OCI-LY1 (cell line): ENCODE measurements at regions not wholly inside any gene's neighbourhood (a gene's known extent, or its start where the extent isn't known, plus 50 kb on each side); places are given as distances from the start of the nearest gene placed in this dataset.

ENCODE experiments used
- H2AFZ ChIP-seq: fragments of 200-600 bp; sonication (generic), shearing (Covaris generic); 2 replicates; pipeline ENCODE4 v1.6.0; 2014; ENCODE audit warnings: antibody characterized with exemption, mild to moderate bottlenecking, low read length
- H3F3A ChIP-seq: fragments of 200-600 bp; sonication (generic), shearing (Covaris generic); 2 replicates; pipeline ENCODE4 v1.6.0; 2014; ENCODE audit warnings: mild to moderate bottlenecking, antibody characterized with exemption, low read length, moderate library complexity; ENCODE audit not compliant: insufficient read depth
- H3K27ac ChIP-seq: fragments of 200-600 bp; sonication (generic); 2 replicates; pipeline ENCODE4 v1.5.1; 2014; ENCODE audit warnings: low read length, mixed run types, mild to moderate bottlenecking, low read depth; ENCODE audit not compliant: poor library complexity, severe bottlenecking
- H3K27me3 ChIP-seq: fragments of 200-600 bp; sonication (generic); 2 replicates; pipeline ENCODE4 v1.6.0; 2014; ENCODE audit warnings: antibody characterized with exemption, mild to moderate bottlenecking, low read length, moderate library complexity; ENCODE audit not compliant: insufficient read depth
- H3K36me3 ChIP-seq: fragments of 200-600 bp; sonication (generic); 2 replicates; pipeline ENCODE4 v1.6.1; 2014; ENCODE audit warnings: mild to moderate bottlenecking, antibody characterized with exemption, low read length, moderate library complexity, mixed read lengths; ENCODE audit not compliant: insufficient read depth
- H3K4me1 ChIP-seq: fragments of 200-600 bp; sonication (generic); 2 replicates; pipeline ENCODE4 v1.5.1; 2014; ENCODE audit warnings: mild to moderate bottlenecking, low read length, moderate library complexity; ENCODE audit not compliant: insufficient read depth, severe bottlenecking
- H3K4me2 ChIP-seq: fragments of 200-600 bp; sonication (generic), shearing (Covaris generic); 2 replicates; pipeline ENCODE4 v1.6.1; 2014; ENCODE audit warnings: low read length
- H3K4me3 ChIP-seq: fragments of 200-600 bp; sonication (generic); 2 replicates; pipeline ENCODE4 v1.5.1; 2014; ENCODE audit warnings: low read length, low read depth, mild to moderate bottlenecking, mixed read lengths; ENCODE audit not compliant: poor library complexity, severe bottlenecking
- H3K79me2 ChIP-seq: fragments of 200-600 bp; shearing (Covaris generic); 2 replicates; pipeline ENCODE4 v1.6.1; 2016; ENCODE audit warnings: mixed run types, low read length, mixed read lengths; ENCODE audit not compliant: insufficient read depth
- H3K9ac ChIP-seq: fragments of 200-600 bp; sonication (generic), shearing (Covaris generic); 2 replicates; pipeline ENCODE4 v1.6.1; 2014; ENCODE audit warnings: mild to moderate bottlenecking, low read length, mixed read lengths
- H3K9me2 ChIP-seq: fragments of 200-600 bp; sonication (generic), shearing (Covaris generic); 2 replicates; pipeline ENCODE4 v1.6.1; 2014; ENCODE audit warnings: low read depth, mild to moderate bottlenecking, low read length, mixed read lengths
- H3K9me3 ChIP-seq: fragments of 200-600 bp; shearing (Covaris generic); 2 replicates; pipeline ENCODE4 v1.6.1; 2014; ENCODE audit warnings: low read length, mixed read lengths
- H4K20me1 ChIP-seq: fragments of 200-600 bp; sonication (generic), shearing (Covaris generic); 2 replicates; pipeline ENCODE4 v1.6.0; 2016; ENCODE audit warnings: mild to moderate bottlenecking, low read length; ENCODE audit not compliant: insufficient read depth
- CTCF ChIP-seq: fragments of 200-600 bp; sonication (generic), shearing (Covaris generic); IDR thresholded peaks from 2 replicates; pipeline ENCODE4 v1.5.1; 2017; ENCODE audit warnings: mild to moderate bottlenecking, antibody characterized with exemption, low read length, moderate library complexity, mixed read lengths
- EZH2 ChIP-seq: fragments of 200-600 bp; sonication (generic), shearing (Covaris generic); IDR thresholded peaks from 2 replicates; pipeline ENCODE4 v1.8.0; 2017; ENCODE audit warnings: borderline replicate concordance, mixed run types, mild to moderate bottlenecking, antibody characterized with exemption, low read length, moderate library complexity, mixed read lengths

DNA sequence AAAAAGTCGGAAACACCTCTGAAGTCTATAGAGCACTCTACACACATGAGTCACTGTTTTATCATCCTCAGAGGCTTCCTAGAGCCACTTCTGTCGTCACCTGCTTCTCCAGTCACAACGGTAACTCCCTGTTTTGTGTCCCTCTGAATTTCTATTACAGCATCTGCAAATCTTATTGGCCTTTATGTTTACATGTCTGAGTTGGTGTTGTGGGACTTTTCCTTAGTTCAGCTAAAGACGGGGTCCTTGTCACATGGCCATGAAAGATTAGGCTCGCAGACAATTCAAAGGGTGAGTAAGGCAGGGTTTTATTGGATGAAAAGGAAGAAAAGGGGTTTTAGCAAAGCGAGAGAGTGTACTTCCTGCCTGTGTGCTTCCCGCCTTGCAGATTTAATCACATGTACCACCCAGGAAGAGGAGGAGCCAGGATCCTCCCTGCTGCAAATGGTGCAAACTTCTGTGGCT, 185.6 kb downstream of the LPIN1 start:
- Histone ChIP-seq H2AFZ (no peak overlapping the region), H3K79me2 (no peaks in the 10 kb centered on the region), H3F3A (no peaks in the 10 kb centered on the region), H4K20me1 (no peaks in the 10 kb centered on the region), H3K36me3 (peaks cover 29% of the 10 kb centered on the region), H3K4me2 (no peak overlapping the region), H3K4me3 (no peak overlapping the region), H3K27ac (no peak overlapping the region), H3K9me3 (no peaks in the 10 kb centered on the region), H3K9ac (no peak overlapping the region), H3K9me2 (no peaks in the 10 kb centered on the region), H3K27me3 (no peaks in the 10 kb centered on the region), H3K4me1 (peaks cover 9% of the 10 kb centered on the region)
- TF ChIP-seq EZH2, result no peak
- TF ChIP-seq CTCF, result no peak

DNA sequence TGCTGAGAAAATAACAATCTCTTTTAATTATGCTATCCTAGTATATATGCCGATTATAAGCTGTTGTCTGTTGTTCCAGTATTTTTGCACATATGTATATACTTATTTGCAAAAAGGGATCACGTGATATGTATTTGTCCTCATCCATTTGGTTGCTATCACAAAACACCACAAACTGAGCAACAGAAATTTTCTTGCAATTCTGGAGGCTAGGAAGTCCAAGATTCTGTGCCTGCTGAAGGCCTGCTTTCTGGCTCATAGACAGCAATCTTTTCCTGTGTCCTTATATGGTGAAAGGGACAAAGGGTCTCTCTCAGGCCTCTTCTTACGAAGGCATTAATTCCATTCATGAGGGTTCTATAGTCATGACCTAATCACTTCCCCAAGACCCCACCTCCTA, 186.5 kb downstream of the LPIN1 start:
- H3K4me1 ChIP-seq, result peaks cover 9% of the 10 kb centered on the region
- H3K9me2 ChIP-seq, result no peaks in the 10 kb centered on the region
- no peak overlapping the region for H3K4me3 ChIP-seq
- H3K9me3 ChIP-seq, result no peaks in the 10 kb centered on the region
- H2AFZ ChIP-seq, result no peak overlapping the region
- H3K4me2 ChIP-seq, result no peak overlapping the region
- H3K79me2 ChIP-seq, result no peaks in the 10 kb centered on the region
- no peak overlapping the region for H3K27ac ChIP-seq
- no peaks in the 10 kb centered on the region for H3K27me3 ChIP-seq
- no peak for TF ChIP-seq CTCF
- TF ChIP-seq EZH2, result no peak
- H3K36me3 ChIP-seq, result peaks cover 29% of the 10 kb centered on the region
- no peaks in the 10 kb centered on the region for H4K20me1 ChIP-seq
- H3F3A ChIP-seq, result no peaks in the 10 kb centered on the region
- H3K9ac ChIP-seq, result no peak overlapping the region

DNA sequence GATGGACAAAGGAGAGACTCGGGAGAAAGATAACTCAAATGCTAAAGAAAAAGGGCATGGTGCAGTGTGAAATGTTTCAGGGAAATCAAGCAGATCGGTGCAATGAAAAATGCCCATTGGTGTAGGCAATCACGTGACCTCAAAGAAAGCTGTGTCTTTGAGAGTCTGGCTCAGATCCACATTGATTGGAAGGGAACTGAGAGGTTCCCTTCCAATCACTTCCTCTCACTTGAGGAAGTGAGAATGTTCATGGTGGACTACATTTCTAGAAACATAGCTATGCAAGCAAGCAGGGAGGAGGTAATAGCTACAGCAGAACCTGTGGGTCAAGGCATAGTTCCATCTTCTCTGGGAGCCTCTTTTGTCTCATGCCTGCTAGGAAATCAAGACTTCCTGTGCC, 187.4 kb downstream of the LPIN1 start:
- no peaks in the 10 kb centered on the region for H3F3A ChIP-seq
- H4K20me1 ChIP-seq, result no peaks in the 10 kb centered on the region
- no peaks in the 10 kb centered on the region for H3K9me3 ChIP-seq
- H3K9me2 ChIP-seq, result no peaks in the 10 kb centered on the region
- peaks cover 9% of the 10 kb centered on the region for H3K4me1 ChIP-seq
- no peaks in the 10 kb centered on the region for H3K79me2 ChIP-seq
- no peak overlapping the region for H3K9ac ChIP-seq
- H2AFZ ChIP-seq, result no peak overlapping the region
- TF ChIP-seq EZH2, result no peak
- no peak for TF ChIP-seq CTCF
- H3K27ac ChIP-seq, result peak overlapping the region; percentile 1
- H3K36me3 ChIP-seq, result peaks cover 29% of the 10 kb centered on the region
- no peak overlapping the region for H3K4me3 ChIP-seq
- H3K27me3 ChIP-seq, result no peaks in the 10 kb centered on the region
- H3K4me2 ChIP-seq, result no peak overlapping the region
